ENCODE measurements at regions not wholly inside any gene's neighbourhood (a gene's known extent, or its start where the extent isn't known, plus 50 kb on each side); places are given as distances from the start of the nearest gene placed in this dataset.

- no peaks in the 10 kb centered on the region for H3K27me3 ChIP-seq (ENCODE audit: control insufficient read depth, insufficient read depth, low read length, poor library complexity, severe bottlenecking)
- 91 to 93% methylated on average over 4 of the region's 4 CpGs for WGBS, 2 experiments
- no peak overlapping the region for H3K27ac ChIP-seq (ENCODE audit: insufficient read depth, low read depth, low read length, poor library complexity, severe bottlenecking)
- H3K9me3 ChIP-seq (ENCODE audit: control insufficient read depth, low read length), result no peaks in the 10 kb centered on the region
- no peaks in the 10 kb centered on the region for H3K36me3 ChIP-seq (ENCODE audit: control insufficient read depth, insufficient read depth, low read length)
- H3K4me3 ChIP-seq (ENCODE audit: insufficient read depth, low read depth, low read length), result no peak overlapping the region
- no peaks in the 10 kb centered on the region for H3K4me1 ChIP-seq (ENCODE audit: control insufficient read depth, insufficient read depth, low read length)
Observed at GRCh38 chr4:134773497-134774000, 572.0 kb upstream of the PABPC4L start.

GRCh38 chr4:134762053-134762452, 560.5 kb upstream of the PABPC4L start:
- WGBS, 2 experiments, result 89 to 95% methylated on average over 4 of the region's 4 CpGs
- Histone ChIP-seq H3K4me3 (ENCODE audit: insufficient read depth, low read depth, low read length) (no peak overlapping the region), H3K36me3 (ENCODE audit: control insufficient read depth, insufficient read depth, low read length) (no peaks in the 10 kb centered on the region), H3K27me3 (ENCODE audit: control insufficient read depth, insufficient read depth, low read length, poor library complexity, severe bottlenecking) (no peaks in the 10 kb centered on the region), H3K9me3 (ENCODE audit: control insufficient read depth, low read length) (no peaks in the 10 kb centered on the region), H3K4me1 (ENCODE audit: control insufficient read depth, insufficient read depth, low read length) (no peaks in the 10 kb centered on the region), H3K27ac (ENCODE audit: insufficient read depth, low read depth, low read length, poor library complexity, severe bottlenecking) (no peak overlapping the region)

- Histone ChIP-seq H3K27me3 (ENCODE audit: control insufficient read depth, insufficient read depth, low read length, poor library complexity, severe bottlenecking) (no peaks in the 10 kb centered on the region), H3K4me3 (ENCODE audit: insufficient read depth, low read depth, low read length) (no peak overlapping the region), H3K4me1 (ENCODE audit: control insufficient read depth, insufficient read depth, low read length) (no peaks in the 10 kb centered on the region), H3K36me3 (ENCODE audit: control insufficient read depth, insufficient read depth, low read length) (no peaks in the 10 kb centered on the region), H3K9me3 (ENCODE audit: control insufficient read depth, low read length) (no peaks in the 10 kb centered on the region), H3K27ac (ENCODE audit: insufficient read depth, low read depth, low read length, poor library complexity, severe bottlenecking) (no peak overlapping the region)
- 94 to 100% methylated on average over 3 of the region's 3 CpGs for WGBS, 2 experiments
Observed at GRCh38 chr4:134756421-134756820, 554.8 kb upstream of the PABPC4L start.

- no peak overlapping the region for H3K27ac ChIP-seq (ENCODE audit: insufficient read depth, low read depth, low read length, poor library complexity, severe bottlenecking)
- no peaks in the 10 kb centered on the region for H3K27me3 ChIP-seq (ENCODE audit: control insufficient read depth, insufficient read depth, low read length, poor library complexity, severe bottlenecking)
- no peak overlapping the region for H3K4me3 ChIP-seq (ENCODE audit: insufficient read depth, low read depth, low read length)
- WGBS, 2 experiments, result 92 to 100% methylated on average over 1 to 4 of the region's 6 CpGs
- no peaks in the 10 kb centered on the region for H3K36me3 ChIP-seq (ENCODE audit: control insufficient read depth, insufficient read depth, low read length)
- no peaks in the 10 kb centered on the region for H3K9me3 ChIP-seq (ENCODE audit: control insufficient read depth, low read length)
- H3K4me1 ChIP-seq (ENCODE audit: control insufficient read depth, insufficient read depth, low read length), result no peaks in the 10 kb centered on the region
Observed at GRCh38 chr4:134754301-134755019, 552.9 kb upstream of the PABPC4L start.

GRCh38 chr4:134753390-134753789, 551.8 kb upstream of the PABPC4L start:
- Histone ChIP-seq H3K36me3 (ENCODE audit: control insufficient read depth, insufficient read depth, low read length) (no peaks in the 10 kb centered on the region), H3K27me3 (ENCODE audit: control insufficient read depth, insufficient read depth, low read length, poor library complexity, severe bottlenecking) (no peaks in the 10 kb centered on the region), H3K9me3 (ENCODE audit: control insufficient read depth, low read length) (no peaks in the 10 kb centered on the region), H3K27ac (ENCODE audit: insufficient read depth, low read depth, low read length, poor library complexity, severe bottlenecking) (no peak overlapping the region), H3K4me3 (ENCODE audit: insufficient read depth, low read depth, low read length) (no peak overlapping the region), H3K4me1 (ENCODE audit: control insufficient read depth, insufficient read depth, low read length) (no peaks in the 10 kb centered on the region)
- 100% methylated on average over 1 of the region's 1 CpG for WGBS, 2 experiments

- H3K27ac ChIP-seq (ENCODE audit: insufficient read depth, low read depth, low read length, poor library complexity, severe bottlenecking), result no peak overlapping the region
- H3K36me3 ChIP-seq (ENCODE audit: control insufficient read depth, insufficient read depth, low read length), result no peaks in the 10 kb centered on the region
- no peaks in the 10 kb centered on the region for H3K27me3 ChIP-seq (ENCODE audit: control insufficient read depth, insufficient read depth, low read length, poor library complexity, severe bottlenecking)
- WGBS, 2 experiments, result 80 to 93% methylated on average over 3 to 5 of the region's 6 CpGs
- H3K4me3 ChIP-seq (ENCODE audit: insufficient read depth, low read depth, low read length), result no peak overlapping the region
- no peaks in the 10 kb centered on the region for H3K9me3 ChIP-seq (ENCODE audit: control insufficient read depth, low read length)
- no peaks in the 10 kb centered on the region for H3K4me1 ChIP-seq (ENCODE audit: control insufficient read depth, insufficient read depth, low read length)
Observed at GRCh38 chr4:134747108-134747805, 545.7 kb upstream of the PABPC4L start.

GRCh38 chr4:134740290-134740689, 538.7 kb upstream of the PABPC4L start:
- H3K27ac ChIP-seq (ENCODE audit: insufficient read depth, low read depth, low read length, poor library complexity, severe bottlenecking), result no peak overlapping the region
- no peaks in the 10 kb centered on the region for H3K9me3 ChIP-seq (ENCODE audit: control insufficient read depth, low read length)
- no peaks in the 10 kb centered on the region for H3K36me3 ChIP-seq (ENCODE audit: control insufficient read depth, insufficient read depth, low read length)
- WGBS, 2 experiments, result 90 to 100% methylated on average over 1 of the region's 1 CpG
- H3K27me3 ChIP-seq (ENCODE audit: control insufficient read depth, insufficient read depth, low read length, poor library complexity, severe bottlenecking), result no peaks in the 10 kb centered on the region
- no peak overlapping the region for H3K4me3 ChIP-seq (ENCODE audit: insufficient read depth, low read depth, low read length)
- no peaks in the 10 kb centered on the region for H3K4me1 ChIP-seq (ENCODE audit: control insufficient read depth, insufficient read depth, low read length)

GRCh38 chr4:134735901-134736300, 534.3 kb upstream of the PABPC4L start:
- 97% methylated on average over 3 of the region's 3 CpGs; no CpG with 5 or more reads in 1 of the 2 experiments for WGBS, 2 experiments

GRCh38 chr4:134727696-134728095, 526.1 kb upstream of the PABPC4L start:
- Histone ChIP-seq H3K9me3 (ENCODE audit: control insufficient read depth, low read length) (no peaks in the 10 kb centered on the region), H3K36me3 (ENCODE audit: control insufficient read depth, insufficient read depth, low read length) (no peaks in the 10 kb centered on the region), H3K4me1 (ENCODE audit: control insufficient read depth, insufficient read depth, low read length) (peaks cover 4% of the 10 kb centered on the region), H3K27me3 (ENCODE audit: control insufficient read depth, insufficient read depth, low read length, poor library complexity, severe bottlenecking) (no peaks in the 10 kb centered on the region), H3K27ac (ENCODE audit: insufficient read depth, low read depth, low read length, poor library complexity, severe bottlenecking) (no peak overlapping the region), H3K4me3 (ENCODE audit: insufficient read depth, low read depth, low read length) (no peak overlapping the region)
- WGBS, 2 experiments, result 94% methylated on average over 1 to 2 of the region's 2 CpGs

More at GRCh38 chr4:134735901-134736300, 534.3 kb upstream of the PABPC4L start:
- H3K4me1 ChIP-seq (ENCODE audit: control insufficient read depth, insufficient read depth, low read length), result no peaks in the 10 kb centered on the region
- H3K27ac ChIP-seq (ENCODE audit: insufficient read depth, low read depth, low read length, poor library complexity, severe bottlenecking), result no peak overlapping the region
- no peaks in the 10 kb centered on the region for H3K27me3 ChIP-seq (ENCODE audit: control insufficient read depth, insufficient read depth, low read length, poor library complexity, severe bottlenecking)
- no peaks in the 10 kb centered on the region for H3K36me3 ChIP-seq (ENCODE audit: control insufficient read depth, insufficient read depth, low read length)
- H3K9me3 ChIP-seq (ENCODE audit: control insufficient read depth, low read length), result no peaks in the 10 kb centered on the region
- H3K4me3 ChIP-seq (ENCODE audit: insufficient read depth, low read depth, low read length), result no peak overlapping the region

- no peaks in the 10 kb centered on the region for H3K9me3 ChIP-seq (ENCODE audit: control insufficient read depth, low read length)
- H3K4me3 ChIP-seq (ENCODE audit: insufficient read depth, low read depth, low read length), result no peak overlapping the region
- no peaks in the 10 kb centered on the region for H3K4me1 ChIP-seq (ENCODE audit: control insufficient read depth, insufficient read depth, low read length)
- no peaks in the 10 kb centered on the region for H3K36me3 ChIP-seq (ENCODE audit: control insufficient read depth, insufficient read depth, low read length)
- H3K27me3 ChIP-seq (ENCODE audit: control insufficient read depth, insufficient read depth, low read length, poor library complexity, severe bottlenecking), result no peaks in the 10 kb centered on the region
- WGBS, 2 experiments, result no CpG with 5 or more reads among the region's 1 CpG
- no peak overlapping the region for H3K27ac ChIP-seq (ENCODE audit: insufficient read depth, low read depth, low read length, poor library complexity, severe bottlenecking)
Observed at GRCh38 chr4:134722306-134722705, 520.7 kb upstream of the PABPC4L start.

All from ectodermal cell (in vitro differentiated cells).